AG10803 (cell line): ENCODE measurements at regions not wholly inside any gene's neighbourhood (a gene's known extent, or its start where the extent isn't known, plus 50 kb on each side); places are given as distances from the start of the nearest gene placed in this dataset.

Experiments
- DNase-seq: peaks from one replicate; pipeline ENCODE4 v3.0.0; 2010; ENCODE audit warnings: low read depth
- H3K4me3 ChIP-seq: 2 replicates; pipeline ENCODE4 v1.5.1; 2011; ENCODE audit warnings: mild to moderate bottlenecking, low read length, control low read depth
- TF ChIP-seq, protein P1 (sequence below): conservative IDR thresholded peaks from 2 replicates; pipeline ENCODE4 v1.5.1; 2011; ENCODE audit warnings: mild to moderate bottlenecking, low read length, control low read depth, inconsistent platforms

- DNase-seq: no peak
- TF ChIP-seq, protein P1, sequence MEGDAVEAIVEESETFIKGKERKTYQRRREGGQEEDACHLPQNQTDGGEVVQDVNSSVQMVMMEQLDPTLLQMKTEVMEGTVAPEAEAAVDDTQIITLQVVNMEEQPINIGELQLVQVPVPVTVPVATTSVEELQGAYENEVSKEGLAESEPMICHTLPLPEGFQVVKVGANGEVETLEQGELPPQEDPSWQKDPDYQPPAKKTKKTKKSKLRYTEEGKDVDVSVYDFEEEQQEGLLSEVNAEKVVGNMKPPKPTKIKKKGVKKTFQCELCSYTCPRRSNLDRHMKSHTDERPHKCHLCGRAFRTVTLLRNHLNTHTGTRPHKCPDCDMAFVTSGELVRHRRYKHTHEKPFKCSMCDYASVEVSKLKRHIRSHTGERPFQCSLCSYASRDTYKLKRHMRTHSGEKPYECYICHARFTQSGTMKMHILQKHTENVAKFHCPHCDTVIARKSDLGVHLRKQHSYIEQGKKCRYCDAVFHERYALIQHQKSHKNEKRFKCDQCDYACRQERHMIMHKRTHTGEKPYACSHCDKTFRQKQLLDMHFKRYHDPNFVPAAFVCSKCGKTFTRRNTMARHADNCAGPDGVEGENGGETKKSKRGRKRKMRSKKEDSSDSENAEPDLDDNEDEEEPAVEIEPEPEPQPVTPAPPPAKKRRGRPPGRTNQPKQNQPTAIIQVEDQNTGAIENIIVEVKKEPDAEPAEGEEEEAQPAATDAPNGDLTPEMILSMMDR: no peak
- no peak overlapping the region for H3K4me3 ChIP-seq
Measured at GRCh38 chr9:87226896-87227295, 270.8 kb upstream of the DAPK1 start.

DNA sequence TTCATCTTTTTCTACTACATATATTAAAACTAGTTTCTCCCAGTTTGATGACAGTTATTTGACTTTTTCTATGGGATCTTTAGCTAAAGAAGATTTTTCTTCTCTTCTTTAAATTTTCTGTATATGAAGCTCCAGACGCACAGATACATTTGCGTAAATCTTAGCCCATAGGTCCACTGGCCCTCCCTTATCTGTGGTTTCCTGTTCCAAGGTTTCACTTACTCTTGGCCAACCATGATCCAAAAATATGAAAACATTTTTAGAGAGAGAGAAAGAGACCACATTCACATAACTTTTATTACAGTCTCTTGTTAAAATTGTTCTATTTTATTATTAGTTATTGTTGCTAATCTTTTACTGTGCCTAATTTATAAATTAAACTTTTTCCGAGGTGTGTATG is 270.2 kb upstream of the DAPK1 start:
- DNase-seq: no peak
- TF ChIP-seq, protein P1: no peak
- no peak overlapping the region for H3K4me3 ChIP-seq

DNA sequence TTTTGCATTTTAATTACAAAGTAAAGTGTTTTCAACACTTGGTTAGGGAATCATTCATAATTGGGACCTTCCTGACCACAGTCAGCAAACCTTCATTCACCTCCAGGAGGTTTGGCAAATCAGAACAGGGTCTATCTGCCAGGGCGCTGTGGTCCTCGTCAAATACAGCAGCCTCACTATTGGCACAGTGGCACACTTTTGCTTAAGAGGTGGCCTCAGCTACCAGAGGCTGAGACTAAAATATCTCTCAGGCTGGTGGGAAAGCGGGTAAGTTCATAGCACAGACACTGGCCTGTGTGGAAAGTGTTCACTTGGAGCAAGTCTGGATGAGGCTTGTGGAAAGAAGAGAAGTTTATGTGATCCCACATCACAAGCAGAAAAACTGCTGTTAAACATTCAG is 268.6 kb upstream of the DAPK1 start:
- no peak overlapping the region for H3K4me3 ChIP-seq
- TF ChIP-seq, protein P1: no peak
- DNase-seq: no peak

DNA sequence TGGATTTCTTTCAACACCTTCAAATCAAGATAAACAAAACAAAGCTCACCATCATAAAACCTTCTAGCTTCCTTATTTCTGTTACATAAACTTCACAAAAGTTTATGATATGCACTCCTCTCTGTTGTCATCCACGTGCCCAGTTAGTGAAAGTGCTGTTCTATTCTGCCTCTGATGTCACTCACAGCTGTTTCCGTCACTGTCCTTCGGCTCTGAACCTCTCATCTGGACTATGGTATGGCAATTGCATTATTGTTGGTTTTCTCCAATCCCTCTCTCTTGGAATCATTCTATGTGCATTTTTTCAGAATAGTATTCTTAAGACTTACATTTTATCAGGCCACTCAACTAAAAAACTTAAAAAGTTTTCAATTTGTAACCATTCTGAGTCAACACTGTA is 264.2 kb upstream of the DAPK1 start:
- no peak for DNase-seq
- H3K4me3 ChIP-seq: no peak overlapping the region
- TF ChIP-seq, protein P1: no peak

- DNase-seq: no peak
- TF ChIP-seq, protein P1: no peak
- no peak overlapping the region for H3K4me3 ChIP-seq
Measured at GRCh38 chr9:87233899-87234455, 263.7 kb upstream of the DAPK1 start.

- TF ChIP-seq, protein P1: no peak
- H3K4me3 ChIP-seq: no peak overlapping the region
- no peak for DNase-seq
Measured at GRCh38 chr9:87234854-87235253, 262.8 kb upstream of the DAPK1 start.

DNA sequence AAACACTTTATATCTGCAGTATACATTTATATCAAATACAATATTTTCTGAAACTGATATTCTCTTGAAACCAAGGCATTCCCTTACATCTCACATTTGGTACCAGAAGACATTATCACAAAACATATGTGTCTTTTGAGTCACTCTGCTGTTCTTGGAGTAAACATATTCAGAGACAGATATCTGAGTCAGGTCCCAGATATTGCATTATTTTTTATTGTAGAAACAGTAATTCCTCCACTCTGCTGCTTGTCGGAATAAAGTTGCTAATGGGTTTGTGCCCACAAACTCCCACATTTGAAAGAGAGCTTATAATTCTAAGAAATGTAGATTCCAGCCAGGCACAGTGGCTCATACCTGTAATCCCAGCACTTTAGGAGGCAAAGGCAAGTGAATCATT is 261.1 kb upstream of the DAPK1 start:
- TF ChIP-seq, protein P1: no peak
- H3K4me3 ChIP-seq: no peak overlapping the region
- DNase-seq: peak; percentile 48
